ENCODE measurements at regions not wholly inside any gene's neighbourhood (a gene's known extent, or its start where the extent isn't known, plus 50 kb on each side); places are given as distances from the start of the nearest gene placed in this dataset.

- TF ChIP-seq CTCF (IDR thresholded peaks at IDR 0.05) (no peak), POLR2A (IDR thresholded peaks at IDR 0.05) (no peak)
Observed at GRCh38 chr19:13606156-13606555, 99.9 kb upstream of the CACNA1A start.
